ENCODE measurements at regions not wholly inside any gene's neighbourhood (a gene's known extent, or its start where the extent isn't known, plus 50 kb on each side); places are given as distances from the start of the nearest gene placed in this dataset.

- TF ChIP-seq CTCF (IDR thresholded peaks at IDR 0.05; ENCODE audit: low read depth, low read length, missing control alignments): no peak
- no peak overlapping the region for H3K4me3 ChIP-seq (replicated peaks; ENCODE audit: low read depth, low read length)
- DNase-seq (ENCODE audit: extremely low read depth, low read depth): no peak
These were observed 102.3 kb upstream of the DRD2 start for GRCh38 chr11:113577356-113578032.

DNA sequence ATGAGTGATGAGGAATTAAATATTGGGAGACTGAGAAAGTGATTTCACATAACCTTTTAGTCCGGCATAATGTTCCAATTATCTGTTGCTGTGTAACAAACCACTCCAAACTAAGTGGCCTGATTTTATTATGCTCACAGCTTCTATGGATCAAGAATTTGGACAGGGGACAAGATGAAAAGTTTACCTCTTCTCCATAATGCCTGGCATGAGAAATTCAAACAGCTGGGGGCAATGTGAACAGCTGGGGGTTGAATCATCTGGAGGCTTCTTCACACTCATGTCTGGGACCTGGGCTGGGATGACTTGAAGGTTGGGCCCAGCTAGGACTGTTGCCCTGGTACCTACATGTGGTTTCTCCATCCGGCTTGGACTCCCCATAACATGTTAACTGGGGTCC is 99.4 kb upstream of the DRD2 start:
- no peak for TF ChIP-seq CTCF (IDR thresholded peaks at IDR 0.05; ENCODE audit: low read depth, low read length, missing control alignments)
- H3K4me3 ChIP-seq (replicated peaks; ENCODE audit: low read depth, low read length): no peak overlapping the region
- peak; percentile 20 for DNase-seq (ENCODE audit: extremely low read depth, low read depth)

GRCh38 chr11:113574171-113574570 is 99.0 kb upstream of the DRD2 start:
- no peak for TF ChIP-seq CTCF (IDR thresholded peaks at IDR 0.05; ENCODE audit: low read depth, low read length, missing control alignments)
- DNase-seq (ENCODE audit: extremely low read depth, low read depth): no peak
- H3K4me3 ChIP-seq (replicated peaks; ENCODE audit: low read depth, low read length): no peak overlapping the region

GRCh38 chr11:113572136-113572735 is 97.0 kb upstream of the DRD2 start:
- H3K4me3 ChIP-seq (replicated peaks; ENCODE audit: low read depth, low read length): no peak overlapping the region
- TF ChIP-seq CTCF (IDR thresholded peaks at IDR 0.05; ENCODE audit: low read depth, low read length, missing control alignments): no peak
- no peak for DNase-seq (ENCODE audit: extremely low read depth, low read depth)

GRCh38 chr11:113571531-113571930 is 96.3 kb upstream of the DRD2 start:
- no peak for TF ChIP-seq CTCF (IDR thresholded peaks at IDR 0.05; ENCODE audit: low read depth, low read length, missing control alignments)
- DNase-seq (ENCODE audit: extremely low read depth, low read depth): no peak
- H3K4me3 ChIP-seq (replicated peaks; ENCODE audit: low read depth, low read length): no peak overlapping the region

- TF ChIP-seq CTCF (IDR thresholded peaks at IDR 0.05; ENCODE audit: low read depth, low read length, missing control alignments): no peak
- no peak for DNase-seq (ENCODE audit: extremely low read depth, low read depth)
- H3K4me3 ChIP-seq (replicated peaks; ENCODE audit: low read depth, low read length): no peak overlapping the region
These were observed 95.7 kb upstream of the DRD2 start for GRCh38 chr11:113570906-113571305.
